Endothelial cell of umbilical vein (primary cell): ENCODE measurements at regions not wholly inside any gene's neighbourhood (a gene's known extent, or its start where the extent isn't known, plus 50 kb on each side); places are given as distances from the start of the nearest gene placed in this dataset.

Source experiments
- BruUV-seq: library from RNA; stranded (reverse); fragments of 400-500 nt; replicated peaks from 2 replicates; lab custom pipeline; 2021; lab: Mats Ljungman, UMichigan
- CTCF ChIA-PET: fragments of 300-600, 350-600 bp; sonication (Branson Sonifier 250); formaldehyde crosslinking; loops from one replicate; lab custom pipeline; 2021; ENCODE audit warnings: antibody characterized with exemption, inconsistent platforms; lab: Charles Lee
- POLR2A ChIA-PET: fragments of 300-600, 350-600 bp; sonication (Branson Sonifier 250); formaldehyde crosslinking; loops from one replicate; lab custom pipeline; 2021; ENCODE audit warnings: antibody characterized with exemption, inconsistent platforms; lab: Charles Lee
- DNase-seq: peaks from one replicate; pipeline ENCODE4 v3.0.0-alpha.2; 2011; ENCODE audit warnings: low read depth, low spot score
- FAIRE-seq: peaks from 2 replicates; lab custom pipeline; 2011; peaks lifted over from hg19 to GRCh38; lab: Jason Lieb, UNC
- H2AFZ ChIP-seq: 2 replicates; pipeline ENCODE4 v1.6.0; 2012; ENCODE audit warnings: low read depth, low read length, control low read depth, inconsistent platforms
- H3K27ac ChIP-seq: 2 replicates; pipeline ENCODE4 v1.5.1; 2011; ENCODE audit warnings: low read depth, mild to moderate bottlenecking, control low read depth, low read length, moderate library complexity; ENCODE audit not compliant: insufficient read depth
- H3K27me3 ChIP-seq, 2 experiments: 2 replicates each; pipeline versions ENCODE4 v1.6.0 to v1.6.1; 2011; ENCODE audit warnings: low read length in 2 of 2, mixed read lengths in 1 of 2; ENCODE audit not compliant: control insufficient read depth in 2 of 2, insufficient read depth in 2 of 2
- H3K36me3 ChIP-seq, 2 experiments: 2 replicates in 1 of 2; 3 replicates in 1 of 2; pipeline ENCODE4 v1.5.1; 2011; ENCODE audit warnings: low read length in 2 of 2, mild to moderate bottlenecking in 1 of 2, moderate library complexity in 1 of 2; ENCODE audit not compliant: control insufficient read depth in 2 of 2, insufficient read depth in 2 of 2; ENCODE audit errors: extremely low read depth in 1 of 2
- H3K4me1 ChIP-seq: 3 replicates; pipeline ENCODE4 v1.5.1; 2011; ENCODE audit warnings: mild to moderate bottlenecking, low read length; ENCODE audit not compliant: control insufficient read depth, insufficient read depth; ENCODE audit errors: extremely low read depth
- H3K4me2 ChIP-seq: 2 replicates; pipeline ENCODE4 v1.6.1; 2011; ENCODE audit warnings: low read length, control low read depth, mixed read lengths; ENCODE audit not compliant: insufficient read depth
- H3K4me3 ChIP-seq, 3 experiments: fragments of 200-600 bp in 1 of 3; sonication (generic), shearing (Covaris generic) in 1 of 3; replicated peaks in 1 of 3; 2 replicates each; pipeline ENCODE4 v1.5.1; 2011 to 2016; ENCODE audit warnings: control low read depth in 3 of 3, low read length in 3 of 3, mild to moderate bottlenecking in 2 of 3, inconsistent platforms in 1 of 3, low read depth in 1 of 3, moderate library complexity in 1 of 3; ENCODE audit not compliant: insufficient read depth in 1 of 3
- H3K79me2 ChIP-seq: 2 replicates; pipeline ENCODE4 v1.6.0; 2012; ENCODE audit warnings: low read length, inconsistent platforms; ENCODE audit not compliant: control insufficient read depth, insufficient read depth
- H3K9ac ChIP-seq: replicated peaks from 2 replicates; pipeline ENCODE3; 2011; ENCODE audit warnings: low read length, control low read depth; ENCODE audit not compliant: insufficient read depth; ENCODE audit errors: extremely low read depth
- H3K9me1 ChIP-seq: replicated peaks from 3 replicates; pipeline ENCODE4 v1.6.0; 2011; ENCODE audit warnings: mild to moderate bottlenecking, low read length; ENCODE audit not compliant: control insufficient read depth, insufficient read depth; ENCODE audit errors: extremely low read depth
- H3K9me3 ChIP-seq: replicated peaks from 2 replicates; pipeline ENCODE4 v1.5.1; 2012; ENCODE audit warnings: low read length, inconsistent platforms; ENCODE audit not compliant: control insufficient read depth, insufficient read depth
- H4K20me1 ChIP-seq: replicated peaks from 2 replicates; pipeline ENCODE3; 2011; ENCODE audit warnings: mild to moderate bottlenecking, low read length; ENCODE audit not compliant: control insufficient read depth, insufficient read depth; ENCODE audit errors: extremely low read depth
- CTCF ChIP-seq, 2 donors: IDR thresholded peaks; 1 replicate in 1 of 2; 2 replicates in 1 of 2; pipeline ENCODE4 v1.5.1; 2011; ENCODE audit warnings: low read length in 2 of 2, mild to moderate bottlenecking in 2 of 2, moderate library complexity in 2 of 2, control low read depth in 1 of 2, inconsistent platforms in 1 of 2, low read depth in 1 of 2; ENCODE audit not compliant: insufficient read depth in 1 of 2; ENCODE audit errors: extremely low read depth in 1 of 2
- EZH2 ChIP-seq: IDR thresholded peaks from 2 replicates; pipeline ENCODE4 v1.6.1; 2012; ENCODE audit warnings: borderline replicate concordance, low read depth, mild to moderate bottlenecking, moderate library complexity, low read length, inconsistent platforms; ENCODE audit not compliant: severe bottlenecking
- FOS ChIP-seq: IDR thresholded peaks from 2 replicates; pipeline ENCODE4 v1.6.1; 2011; ENCODE audit warnings: mild to moderate bottlenecking, low read length, moderate library complexity, borderline replicate concordance; ENCODE audit not compliant: insufficient read depth
- GATA2 ChIP-seq: IDR thresholded peaks from 2 replicates; pipeline ENCODE4 v1.7.0; 2011; ENCODE audit warnings: low read depth, mild to moderate bottlenecking, moderate library complexity, mixed read lengths, low read length; ENCODE audit not compliant: insufficient read length, insufficient read depth
- JUN ChIP-seq: IDR thresholded peaks from 2 replicates; pipeline ENCODE4 v1.6.1; 2011; ENCODE audit warnings: borderline replicate concordance, low read depth; ENCODE audit not compliant: insufficient read length, insufficient read depth
- MAX ChIP-seq: IDR thresholded peaks from 2 replicates; pipeline ENCODE4 v1.6.1; 2011; ENCODE audit not compliant: insufficient read depth, insufficient read length
- MYC ChIP-seq: IDR thresholded peaks from one replicate; pipeline ENCODE4 v1.6.1; 2011; ENCODE audit warnings: mild to moderate bottlenecking, low read depth, low read length
- POLR2A ChIP-seq: IDR thresholded peaks from 2 replicates; pipeline ENCODE4 v1.6.1; 2012; ENCODE audit warnings: low read depth, mild to moderate bottlenecking, control low read depth, low read length
- POLR2AphosphoS5 ChIP-seq: IDR thresholded peaks from 2 replicates; pipeline ENCODE4 v1.6.1; 2012; ENCODE audit warnings: low read depth, mild to moderate bottlenecking, control low read depth, low read length, moderate library complexity; ENCODE audit not compliant: insufficient read depth
- dilution Hi-C: fragments of 300-500 bp; cut with MboI; formaldehyde crosslinking; loops from one replicate; pipeline ENCODE4 v1.15.0; 2019; ENCODE audit warnings: low sequenced_read_pairs; ENCODE audit not compliant: extremely low pct_ligation_motif_present
- intact Hi-C: fragments of 100-400 bp; cut with micrococcal nuclease; formaldehyde crosslinking; loops from one replicate; pipeline ENCODE4 v1.10.0; 2022

- no peaks in the 10 kb centered on the region for H4K20me1 ChIP-seq
- no peaks in the 10 kb centered on the region for H3K9me3 ChIP-seq
- FAIRE-seq: no peak
- H3K27ac ChIP-seq: no peak overlapping the region
- no peak overlapping the region for H2AFZ ChIP-seq
- DNase-seq: peak; percentile 72
- BruUV-seq: no TSS peak
- H3K79me2 ChIP-seq: no peaks in the 10 kb centered on the region
- H3K27me3 ChIP-seq: no peaks in the 10 kb centered on the region
- H3K4me2 ChIP-seq: no peak overlapping the region
- intact Hi-C loops (no loop called here), dilution Hi-C loops (no loop called here)
- ChIA-PET POLR2A (no interaction called here), CTCF (no interaction called here)
- H3K4me3 ChIP-seq: no peak overlapping the region
- no peaks in the 10 kb centered on the region for H3K36me3 ChIP-seq
- H3K9ac ChIP-seq: no peak overlapping the region
- H3K4me1 ChIP-seq: no peaks in the 10 kb centered on the region
- H3K9me1 ChIP-seq: no peaks in the 10 kb centered on the region
- TF ChIP-seq MYC (no peak), MAX (no peak), JUN (no peak), GATA2 (no peak), EZH2 (no peak), CTCF (IDR thresholded peaks at IDR 0.05; ENCODE audit: extremely low read depth in 1 of 2, insufficient read depth in 1 of 2, low read depth in 1 of 2, low read length in 2 of 2) (no peak), POLR2AphosphoS5 (no peak), POLR2A (no peak), FOS (no peak)
Measured at GRCh38 chr3:28940530-28940929, 340.3 kb upstream of the RBMS3 start.
